Osteocyte (in vitro differentiated cells): ENCODE measurements at regions not wholly inside any gene's neighbourhood (a gene's known extent, or its start where the extent isn't known, plus 50 kb on each side); places are given as distances from the start of the nearest gene placed in this dataset.

ENCODE experiments used
- DNase-seq: peaks from one replicate; pipeline ENCODE4 v3.0.0; 2021; ENCODE audit warnings: mixed read lengths; ENCODE audit not compliant: unreplicated experiment; ENCODE audit errors: extremely low spot score
- H3K27ac Mint-ChIP-seq: one replicate; pipeline ENCODE4 v1.8.0; 2021; ENCODE audit warnings: mild to moderate bottlenecking, mixed read lengths; ENCODE audit not compliant: unreplicated experiment
- H3K27me3 Mint-ChIP-seq: one replicate; pipeline ENCODE4 v1.8.0; 2021; ENCODE audit warnings: mixed read lengths; ENCODE audit not compliant: unreplicated experiment
- H3K36me3 Mint-ChIP-seq: one replicate; pipeline ENCODE4 v1.8.0; 2021; ENCODE audit warnings: mixed read lengths; ENCODE audit not compliant: unreplicated experiment
- H3K4me1 Mint-ChIP-seq: one replicate; pipeline ENCODE4 v1.8.0; 2021; ENCODE audit warnings: mixed read lengths; ENCODE audit not compliant: unreplicated experiment
- H3K4me3 Mint-ChIP-seq: one replicate; pipeline ENCODE4 v1.8.0; 2021; ENCODE audit warnings: mild to moderate bottlenecking, moderate library complexity, mixed read lengths; ENCODE audit not compliant: unreplicated experiment
- H3K9me3 Mint-ChIP-seq: one replicate; pipeline ENCODE4 v1.8.0; 2021; ENCODE audit warnings: mixed read lengths; ENCODE audit not compliant: unreplicated experiment
- CTCF ChIP-seq: fragments of 200-600 bp; sonication (generic); IDR thresholded peaks from 2 replicates; pipeline ENCODE4 v1.5.0; 2021; ENCODE audit warnings: antibody characterized with exemption, mild to moderate bottlenecking, moderate library complexity

- Mint-ChIP-seq H3K4me1 (peaks cover 8% of the 10 kb centered on the region), H3K4me3 (no peak overlapping the region), H3K9me3 (no peaks in the 10 kb centered on the region), H3K36me3 (no peaks in the 10 kb centered on the region), H3K27ac (no peak overlapping the region), H3K27me3 (peaks cover 9% of the 10 kb centered on the region)
- DNase-seq = no peak
- no peak for TF ChIP-seq CTCF
Measured at GRCh38 chr2:172376505-172377125, 50.8 kb upstream of the ITGA6 start.

- Mint-ChIP-seq H3K9me3 (no peaks in the 10 kb centered on the region), H3K27me3 (peaks cover 9% of the 10 kb centered on the region), H3K36me3 (no peaks in the 10 kb centered on the region), H3K4me1 (peaks cover 8% of the 10 kb centered on the region), H3K27ac (no peak overlapping the region), H3K4me3 (no peak overlapping the region)
- no peak for DNase-seq
- no peak for TF ChIP-seq CTCF
Measured at GRCh38 chr2:172377408-172377807, 50.0 kb upstream of the ITGA6 start.
